Small intestine (tissue), 7 donors: ENCODE measurements at regions not wholly inside any gene's neighbourhood (a gene's known extent, or its start where the extent isn't known, plus 50 kb on each side); places are given as distances from the start of the nearest gene placed in this dataset.
"Not testable (repeated sequence)": the region's sequence is repeated elsewhere in the genome, so short reads cannot be mapped to it uniquely, and the experiment has no call there.

Source experiments
- DNase-seq, 2 donors: peaks; one replicate each; pipeline versions ENCODE4 v3.0.0 to v3.0.0-alpha.2; 2013
- FAIRE-seq: peaks from 2 replicates; lab custom pipeline; 2012; peaks lifted over from hg19 to GRCh38; lab: Jason Lieb, UNC
- H3K27ac ChIP-seq, 3 donors: one replicate each; pipeline ENCODE4 v1.5.1; 2013; ENCODE audit warnings: low read length in 2 of 3, mild to moderate bottlenecking in 2 of 3, control low read depth in 1 of 3, inconsistent platforms in 1 of 3, low read depth in 1 of 3, moderate library complexity in 1 of 3
- H3K27me3 ChIP-seq, 3 donors: one replicate each; pipeline ENCODE4 v1.6.1; 2013; ENCODE audit warnings: low read length in 3 of 3, inconsistent platforms in 1 of 3; ENCODE audit not compliant: control insufficient read depth in 3 of 3, insufficient read depth in 3 of 3
- H3K36me3 ChIP-seq, 3 donors: one replicate each; pipeline ENCODE4 v1.6.1; 2013; ENCODE audit warnings: low read length in 3 of 3, inconsistent platforms in 1 of 3, low read depth in 1 of 3, mild to moderate bottlenecking in 1 of 3, moderate library complexity in 1 of 3; ENCODE audit not compliant: control insufficient read depth in 3 of 3, insufficient read depth in 2 of 3
- H3K4me1 ChIP-seq, 3 donors: one replicate each; pipeline ENCODE4 v1.6.1; 2013; ENCODE audit warnings: low read length in 2 of 3, inconsistent platforms in 1 of 3, low read depth in 1 of 3, mild to moderate bottlenecking in 1 of 3, moderate library complexity in 1 of 3; ENCODE audit not compliant: control insufficient read depth in 3 of 3, insufficient read depth in 2 of 3
- H3K4me3 ChIP-seq, 3 donors: one replicate each; pipeline ENCODE4 v1.5.1; 2013; ENCODE audit warnings: low read length in 3 of 3, control low read depth in 1 of 3, inconsistent platforms in 1 of 3, low read depth in 1 of 3, mild to moderate bottlenecking in 1 of 3, moderate library complexity in 1 of 3
- H3K9me3 ChIP-seq, 2 donors: one replicate each; pipeline ENCODE4 v1.6.1; 2013; ENCODE audit warnings: low read depth in 1 of 2, low read length in 1 of 2; ENCODE audit not compliant: control insufficient read depth in 2 of 2, insufficient read depth in 1 of 2
- WGBS, 3 donors: extraction: QIAGEN DNeasy Blood & Tissue Kit; methylation state at CpG; one replicate each; pipeline ENCODE4 v1.1.7; 2013; 5-methylcytosine and 5-hydroxymethylcytosine counted together
- donor health status: healthy with polysubstance abuse.
- donor health status: control.
- donor health status: control.
- donor health status: Bipolar disorder and iron deficiency.
- donor health status: healthy.

DNA sequence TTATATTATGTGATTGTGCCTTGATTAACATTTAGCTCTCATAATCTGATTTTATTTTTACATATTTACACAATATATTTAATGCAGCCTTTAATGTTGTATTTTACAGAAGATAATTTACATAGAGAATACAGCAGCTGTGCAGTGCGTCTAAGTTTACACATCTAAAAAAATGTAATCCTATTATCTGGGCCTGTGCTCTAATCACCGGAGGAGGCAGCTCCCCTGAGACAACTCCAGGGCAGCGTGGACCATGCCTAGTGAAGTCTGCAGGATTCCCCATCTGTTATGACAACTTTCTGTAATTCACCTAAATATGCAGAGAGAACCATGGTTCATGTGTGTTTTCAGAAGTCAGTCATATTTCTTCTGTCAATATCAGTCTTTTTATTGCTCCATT lies 1149.3 kb downstream of the TMEM121 start:
- H3K4me3 ChIP-seq, FAIRE-seq, H3K36me3 ChIP-seq, H3K27ac ChIP-seq, H3K4me1 ChIP-seq, H3K9me3 ChIP-seq, H3K27me3 ChIP-seq, DNase-seq: not testable (repeated sequence)
- 70 to 88% (median 76%) methylated on average over 3 of the region's 3 CpGs for WGBS, 3 donors

DNA sequence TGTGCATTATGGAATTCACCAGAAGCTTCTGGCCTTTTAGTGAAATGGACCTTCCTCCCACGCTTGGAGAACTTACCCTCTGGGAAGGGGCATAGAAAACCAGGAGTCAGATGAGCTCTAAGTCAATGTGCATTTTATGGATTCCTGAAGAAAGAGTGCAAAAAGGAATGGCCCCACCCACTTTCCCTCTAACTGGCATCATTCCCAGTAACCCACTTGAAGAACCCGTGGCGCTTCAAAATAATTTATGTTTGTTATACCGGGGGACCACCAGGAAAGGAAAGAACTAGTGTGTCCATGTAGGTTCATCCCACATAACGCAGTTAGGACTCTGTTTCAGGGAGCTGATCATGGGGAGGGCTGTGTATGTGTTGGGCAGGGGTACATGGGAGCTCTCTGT lies 1153.4 kb downstream of the TMEM121 start:
- no peaks in the 10 kb centered on the region for H3K36me3 ChIP-seq
- H3K27me3 ChIP-seq: no peaks in the 10 kb centered on the region
- 45 to 63% (median 52%) methylated on average over 5 of the region's 5 CpGs for WGBS, 3 donors
- H3K9me3 ChIP-seq: peaks cover 0 to 14% of the 10 kb centered on the region in 2 donors
- no peak overlapping the region for H3K4me3 ChIP-seq
- no peak overlapping the region for H3K27ac ChIP-seq
- no peak for DNase-seq
- H3K4me1 ChIP-seq: no peaks in the 10 kb centered on the region
- FAIRE-seq: no peak

DNA sequence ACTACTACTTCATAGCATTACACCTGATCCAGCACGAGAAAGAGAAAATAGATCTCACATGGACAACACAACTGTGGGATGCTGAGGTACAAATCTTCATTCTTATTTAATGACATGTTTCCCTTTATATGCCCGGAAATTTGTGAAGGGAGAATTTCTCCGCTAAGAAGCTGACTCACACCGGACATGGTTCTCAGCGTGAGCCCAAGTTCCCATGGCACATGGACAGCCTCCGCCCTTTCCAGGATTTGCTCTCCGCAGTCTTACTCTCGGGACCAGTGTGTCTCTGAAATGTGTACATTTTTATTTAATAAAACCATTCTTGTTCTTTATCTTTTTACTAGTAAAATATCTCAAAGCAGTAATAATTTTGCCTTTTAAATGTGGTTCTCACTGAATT lies 1154.8 kb downstream of the TMEM121 start:
- no peak for DNase-seq
- H3K27me3 ChIP-seq: no peaks in the 10 kb centered on the region
- H3K27ac ChIP-seq: no peak overlapping the region
- no peak for FAIRE-seq
- no peak overlapping the region for H3K4me3 ChIP-seq
- no peaks in the 10 kb centered on the region for H3K4me1 ChIP-seq
- no peaks in the 10 kb centered on the region for H3K36me3 ChIP-seq
- 79 to 84% (median 81%) methylated on average over 8 of the region's 8 CpGs for WGBS, 3 donors
- H3K9me3 ChIP-seq: peaks cover 0 to 14% of the 10 kb centered on the region in 2 donors

DNA sequence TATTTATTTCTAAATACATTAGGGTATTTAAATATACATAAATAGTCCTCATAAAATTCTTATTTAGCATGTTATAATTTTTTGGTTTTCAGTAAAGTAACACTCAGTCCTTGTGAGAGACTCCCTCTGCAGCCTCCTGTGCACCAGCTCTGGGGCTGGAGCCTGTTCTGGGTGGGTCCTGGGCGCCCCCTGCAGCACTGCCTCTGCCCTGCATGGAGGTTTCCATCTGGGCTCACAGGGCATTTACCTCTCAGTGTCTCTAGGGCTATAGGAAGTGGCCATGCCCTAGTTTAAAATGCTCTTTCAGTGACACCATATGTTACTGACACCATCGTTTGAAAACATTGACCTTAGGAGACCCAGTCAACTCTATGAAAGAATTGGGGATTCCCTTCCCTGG lies 1155.2 kb downstream of the TMEM121 start:
- no peak for FAIRE-seq
- WGBS, 3 donors: 19 to 33% (median 24%) methylated on average over 2 of the region's 2 CpGs
- no peak overlapping the region for H3K4me3 ChIP-seq

DNA sequence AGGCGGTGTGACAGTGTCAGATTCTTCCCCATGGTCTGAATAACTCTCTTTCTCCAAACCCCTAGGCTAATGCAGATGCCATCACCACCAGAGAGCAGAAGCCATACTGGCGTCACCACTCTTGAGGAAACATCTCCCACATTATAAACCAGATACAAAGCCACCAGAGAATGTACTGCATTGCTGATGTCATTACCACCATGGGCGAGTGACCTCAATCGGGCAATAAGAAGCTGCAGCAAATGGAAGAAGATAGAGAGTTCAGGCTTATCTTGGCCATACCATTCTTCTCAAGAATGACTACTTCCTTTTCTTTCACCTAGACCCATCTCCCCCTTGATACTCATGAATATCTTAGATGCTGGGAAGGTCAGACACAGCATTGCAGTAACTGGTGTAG lies 1157.2 kb downstream of the TMEM121 start:
- DNase-seq: no peak
- Histone ChIP-seq H3K27me3 (no peaks in the 10 kb centered on the region), H3K4me1 (no peaks in the 10 kb centered on the region), H3K36me3 (no peaks in the 10 kb centered on the region), H3K4me3 (no peak overlapping the region), H3K9me3 (peaks cover 0 to 16% of the 10 kb centered on the region in 2 donors), H3K27ac (no peak overlapping the region)
- no peak for FAIRE-seq
- 46 to 83% (median 71%) methylated on average over 4 of the region's 4 CpGs for WGBS, 3 donors

More for the DNA sequence above, 1155.2 kb downstream of the TMEM121 start:
- no peaks in the 10 kb centered on the region for H3K4me1 ChIP-seq
- no peaks in the 10 kb centered on the region for H3K36me3 ChIP-seq
- no peak overlapping the region for H3K27ac ChIP-seq
- no peak for DNase-seq
- H3K27me3 ChIP-seq: no peaks in the 10 kb centered on the region
- peaks cover 0 to 14% of the 10 kb centered on the region in 2 donors for H3K9me3 ChIP-seq

DNA sequence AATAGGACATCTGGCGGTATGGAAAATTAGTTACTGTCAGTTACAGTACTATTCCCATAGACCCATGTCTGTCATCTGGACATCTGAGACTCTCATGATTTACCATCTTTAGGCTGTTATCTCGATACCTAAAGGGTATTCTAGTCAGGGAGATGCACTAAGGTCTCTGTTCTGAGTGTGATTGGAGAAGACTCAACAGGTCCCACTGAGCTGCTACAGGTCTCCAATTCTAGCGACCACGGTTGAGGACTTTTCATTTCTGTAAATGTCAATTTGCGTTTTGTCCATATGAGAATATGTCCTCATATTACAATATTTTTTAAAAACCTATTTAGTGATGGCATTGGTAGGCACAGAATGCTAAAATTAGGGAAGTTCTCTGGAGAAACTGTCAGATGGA lies 1160.2 kb downstream of the TMEM121 start:
- no peak overlapping the region for H3K4me3 ChIP-seq
- no peaks in the 10 kb centered on the region for H3K27me3 ChIP-seq
- WGBS, 3 donors: 61 to 76% (median 71%) methylated on average over 5 of the region's 5 CpGs
- H3K36me3 ChIP-seq: no peaks in the 10 kb centered on the region
- no peak for FAIRE-seq
- H3K27ac ChIP-seq: no peak overlapping the region
- H3K9me3 ChIP-seq: peaks cover 0 to 14% of the 10 kb centered on the region in 2 donors
- DNase-seq: no peak
- H3K4me1 ChIP-seq: no peaks in the 10 kb centered on the region

DNA sequence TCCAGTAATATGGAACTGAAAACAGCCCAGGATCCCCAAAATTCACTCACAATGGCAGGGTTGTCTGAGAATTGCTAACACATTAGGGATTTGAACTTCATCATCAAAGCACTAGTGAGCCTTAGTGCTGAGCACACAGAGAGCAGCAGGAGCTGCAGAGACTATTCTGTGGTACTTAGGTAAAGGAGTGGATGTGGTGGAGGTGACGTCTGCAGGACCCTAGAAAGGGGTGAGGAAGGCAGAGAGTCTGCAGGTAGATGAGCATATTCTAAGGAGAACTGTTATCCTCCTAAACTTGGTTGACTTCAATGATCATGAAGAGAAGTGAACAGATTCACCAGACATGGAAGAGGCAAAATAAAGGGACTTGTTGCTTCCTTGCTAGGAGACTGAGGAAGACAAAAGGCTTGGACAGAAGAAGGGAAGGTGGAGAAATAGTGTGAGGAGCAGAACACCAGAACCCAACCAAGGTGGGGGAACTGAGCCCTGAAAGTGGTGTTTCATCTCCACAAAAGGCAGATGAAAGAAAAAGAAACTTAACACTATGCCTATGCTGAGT lies 1164.0 kb downstream of the TMEM121 start:
- no peak for FAIRE-seq
- 12 to 67% (median 48%) methylated on average over 1 of the region's 1 CpG for WGBS, 3 donors

DNA sequence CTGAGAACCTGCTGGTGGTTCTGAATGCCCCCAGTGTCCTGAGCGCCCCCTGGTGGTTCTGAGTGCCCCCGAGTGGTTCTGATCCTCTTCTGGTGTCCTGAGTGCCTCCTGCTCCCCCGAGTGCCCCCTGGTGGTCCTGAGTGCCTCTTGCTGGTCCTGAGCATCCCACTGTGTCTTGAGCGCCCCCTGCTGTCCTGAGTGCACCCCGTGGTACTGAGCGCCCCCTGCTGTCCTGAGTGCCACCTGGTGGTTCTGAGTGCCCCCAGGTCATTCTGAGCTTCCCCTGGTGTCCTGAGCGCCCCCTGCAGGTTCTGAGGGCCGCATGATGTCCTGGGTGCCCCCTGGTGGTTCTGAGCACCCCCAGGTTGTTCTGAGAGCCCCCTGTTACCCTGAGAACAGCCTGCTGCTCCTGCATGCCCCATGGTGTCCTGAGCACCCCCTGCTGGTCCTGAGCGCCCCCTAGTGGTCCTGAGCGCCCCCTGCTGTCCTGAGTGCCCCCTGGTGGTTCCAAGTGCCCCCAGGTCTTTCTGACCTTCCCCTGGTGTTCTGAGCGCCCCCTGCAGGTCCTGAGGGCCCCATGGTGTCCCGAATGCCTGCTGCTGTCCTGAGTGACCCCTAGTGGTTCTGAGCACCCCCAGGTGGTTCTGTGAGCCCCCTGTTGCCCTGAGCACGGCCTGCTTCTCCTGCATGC lies 1165.4 kb downstream of the TMEM121 start:
- H3K4me3 ChIP-seq: no peak overlapping the region
- H3K27me3 ChIP-seq: no peaks in the 10 kb centered on the region
- FAIRE-seq (no peak), DNase-seq (no peak)
- no peaks in the 10 kb centered on the region for H3K36me3 ChIP-seq
- H3K4me1 ChIP-seq: no peaks in the 10 kb centered on the region
- H3K9me3 ChIP-seq: peaks cover 0 to 19% of the 10 kb centered on the region in 2 donors
- no peak overlapping the region for H3K27ac ChIP-seq
- 63 to 68% (median 63%) methylated on average over 12 to 13 of the region's 13 CpGs for WGBS, 3 donors

More for the DNA sequence above, 1164.0 kb downstream of the TMEM121 start:
- Histone ChIP-seq H3K27me3 (no peaks in the 10 kb centered on the region), H3K27ac (no peak overlapping the region), H3K36me3 (no peaks in the 10 kb centered on the region), H3K9me3 (peaks cover 0 to 19% of the 10 kb centered on the region in 2 donors), H3K4me3 (no peak overlapping the region), H3K4me1 (no peaks in the 10 kb centered on the region)
- no peak for DNase-seq
